ENCODE measurements at regions not wholly inside any gene's neighbourhood (a gene's known extent, or its start where the extent isn't known, plus 50 kb on each side); places are given as distances from the start of the nearest gene placed in this dataset.
"Not testable (repeated sequence)": the region's sequence is repeated elsewhere in the genome, so short reads cannot be mapped to it uniquely, and the experiment has no call there.

DNA sequence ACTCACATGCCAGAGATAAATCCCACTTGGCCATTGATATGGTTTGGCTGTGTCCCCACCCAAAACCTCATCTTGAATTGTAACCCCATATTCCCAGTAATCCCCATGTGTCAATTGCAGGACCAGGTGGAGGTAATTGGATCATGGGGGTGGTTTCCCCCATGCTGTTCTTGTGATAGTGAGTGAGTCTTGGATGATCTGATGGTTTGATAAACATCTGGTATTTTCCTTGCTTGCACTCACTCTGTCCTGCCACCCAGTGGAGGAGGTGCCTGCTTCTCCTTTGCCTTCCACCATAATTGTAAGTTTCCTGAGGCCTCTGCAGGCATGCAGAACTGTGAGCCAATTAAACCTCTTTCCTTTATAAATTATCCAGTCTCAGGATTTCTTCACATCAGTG lies 50.4 kb upstream of the B3GAT2 start:
- DNase-seq (ENCODE audit: low spot score) = not testable (repeated sequence)

- DNase-seq (ENCODE audit: low spot score) = no peak
Observed at GRCh38 chr6:71011871-71012371, 55.1 kb upstream of the B3GAT2 start.

DNA sequence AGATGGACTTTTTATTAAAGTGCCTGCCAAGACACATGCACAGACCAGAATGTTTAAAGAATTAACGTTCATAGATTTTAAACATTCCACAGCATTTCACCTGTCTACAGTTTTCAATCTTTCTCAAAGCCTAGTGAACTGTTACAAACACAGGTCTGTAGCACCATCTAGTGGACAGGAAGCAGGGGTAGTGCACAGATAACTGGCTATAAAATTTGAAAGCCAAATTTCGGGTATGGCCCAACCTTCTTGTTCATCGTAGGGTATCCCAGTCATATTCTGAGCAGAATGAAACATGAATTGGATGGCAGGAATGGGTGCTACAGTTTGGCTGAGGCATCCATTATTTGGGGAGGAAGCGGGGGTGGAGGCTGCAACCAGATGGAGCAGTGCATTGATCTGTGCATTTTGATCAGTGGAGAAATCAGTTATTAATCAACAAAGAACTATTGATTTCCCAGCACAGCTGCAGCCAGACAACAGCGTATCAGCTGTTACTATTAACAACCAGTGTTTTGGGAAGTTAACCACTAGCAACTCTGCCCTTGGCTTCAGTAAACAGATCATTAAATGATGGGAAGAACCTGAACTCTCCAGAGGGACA lies 56.1 kb upstream of the B3GAT2 start:
- peak; percentile 70 for DNase-seq (ENCODE audit: low spot score)

- no peak for DNase-seq (ENCODE audit: low spot score)
Observed at GRCh38 chr6:71015392-71015791, 58.5 kb upstream of the B3GAT2 start.

GRCh38 chr6:71028236-71028876 lies 71.5 kb upstream of the B3GAT2 start:
- DNase-seq (ENCODE audit: low spot score) = peak; percentile 11

DNA sequence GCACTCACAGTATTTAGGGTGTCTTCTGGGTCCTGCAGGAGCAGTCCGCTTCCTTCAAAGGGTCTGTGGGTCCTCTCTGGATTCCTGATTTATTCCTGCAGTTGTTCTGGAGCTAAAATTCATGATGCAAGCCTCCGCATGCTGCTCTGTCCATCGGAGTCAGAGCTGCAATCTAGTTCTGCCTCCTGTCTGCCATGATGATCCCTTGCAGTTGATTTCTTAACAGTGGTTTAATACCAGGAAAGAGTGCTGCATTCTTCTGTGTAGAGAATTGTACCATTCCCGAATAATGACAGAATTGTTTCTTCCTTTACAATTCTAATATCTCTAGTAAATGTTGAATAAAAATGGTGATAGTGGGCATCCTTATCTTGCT lies 72.0 kb upstream of the B3GAT2 start:
- no peak for DNase-seq (ENCODE audit: low spot score)

DNA sequence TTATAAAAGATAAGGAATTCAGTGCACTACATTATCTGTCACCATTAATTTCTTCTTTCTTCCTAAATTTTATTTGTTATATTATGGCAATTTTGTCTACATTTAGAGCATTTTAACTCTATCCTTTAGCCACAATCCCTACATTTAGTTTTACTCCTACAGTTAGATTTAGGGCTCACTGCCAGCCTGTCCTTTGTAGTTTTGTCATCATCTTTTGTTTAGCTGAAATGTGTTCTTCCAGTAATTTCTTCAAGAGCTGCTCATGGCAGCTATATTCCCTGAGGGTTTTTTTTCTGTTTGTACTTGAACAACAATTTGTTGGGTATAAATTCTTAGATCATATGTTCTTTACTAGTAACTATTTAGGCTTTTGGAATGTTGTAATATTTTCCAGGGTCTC lies 72.7 kb upstream of the B3GAT2 start:
- no peak for DNase-seq (ENCODE audit: low spot score)

DNA sequence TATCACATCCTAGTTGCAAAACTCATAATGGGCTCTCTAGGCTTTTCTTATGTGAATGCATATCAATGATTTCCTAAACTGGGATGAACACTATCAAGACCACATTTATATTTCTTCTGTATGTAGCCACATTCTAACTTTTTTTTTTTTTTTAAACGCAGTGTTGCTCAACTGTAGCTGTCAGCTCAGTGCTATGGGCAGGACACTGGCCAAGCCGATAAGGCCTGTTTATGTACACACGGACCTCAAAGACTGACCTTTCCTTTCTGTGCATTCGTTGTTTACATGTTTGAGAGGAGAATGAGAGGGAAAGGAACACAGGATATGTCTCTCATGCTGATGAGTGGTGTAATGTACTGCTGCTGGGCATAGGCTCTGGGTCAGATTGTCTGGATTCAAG lies 75.1 kb upstream of the B3GAT2 start:
- DNase-seq (ENCODE audit: low spot score) = no peak

- DNase-seq (ENCODE audit: low spot score) = no peak
Observed at GRCh38 chr6:71033171-71033570, 76.3 kb upstream of the B3GAT2 start.

GRCh38 chr6:71033890-71034289 lies 77.0 kb upstream of the B3GAT2 start:
- DNase-seq (ENCODE audit: low spot score) = no peak

DNA sequence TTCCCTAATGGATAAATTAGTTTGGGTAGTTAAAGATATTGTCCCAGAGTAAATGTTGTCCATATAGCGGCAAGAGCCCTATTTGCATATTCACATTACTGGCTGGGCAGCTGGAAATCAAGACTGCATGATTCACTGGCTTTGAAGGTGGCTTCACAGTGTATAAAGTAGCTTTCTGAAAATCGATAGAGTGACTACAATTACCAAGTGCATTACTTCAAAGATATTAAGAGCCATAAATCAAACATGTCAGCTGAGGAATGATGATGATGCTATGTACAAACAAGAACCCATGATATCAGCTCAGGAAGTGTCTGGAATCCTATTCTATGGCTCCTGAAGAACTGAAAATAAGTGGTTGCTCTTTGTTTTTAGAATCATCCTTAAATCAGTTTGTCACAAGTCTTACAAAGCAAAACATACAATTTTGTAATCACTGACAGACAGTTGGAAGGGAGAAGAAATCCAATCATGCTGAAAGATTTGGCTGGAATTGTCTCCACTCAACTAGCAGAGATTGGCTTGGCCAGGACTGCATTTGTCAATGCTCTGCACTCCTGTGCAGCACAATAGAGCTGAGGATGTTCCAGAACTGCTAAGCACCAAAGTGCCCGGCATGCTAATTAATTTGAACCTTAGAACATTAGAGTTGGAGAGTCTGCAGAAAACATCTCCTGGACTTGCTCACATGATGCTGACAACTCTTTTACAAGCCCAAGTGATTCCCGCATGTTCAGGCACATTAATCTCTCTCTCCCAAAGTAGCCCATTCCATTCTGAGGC lies 77.9 kb upstream of the B3GAT2 start:
- DNase-seq (ENCODE audit: low spot score) = no peak

- DNase-seq (ENCODE audit: low spot score) = no peak
Observed at GRCh38 chr6:71035871-71036270, 79.0 kb upstream of the B3GAT2 start.

- no peak for DNase-seq (ENCODE audit: low spot score)
Observed at GRCh38 chr6:71038711-71039344, 82.0 kb upstream of the B3GAT2 start.

GRCh38 chr6:71040043-71040442 lies 83.2 kb upstream of the B3GAT2 start:
- no peak for DNase-seq (ENCODE audit: low spot score)

DNA sequence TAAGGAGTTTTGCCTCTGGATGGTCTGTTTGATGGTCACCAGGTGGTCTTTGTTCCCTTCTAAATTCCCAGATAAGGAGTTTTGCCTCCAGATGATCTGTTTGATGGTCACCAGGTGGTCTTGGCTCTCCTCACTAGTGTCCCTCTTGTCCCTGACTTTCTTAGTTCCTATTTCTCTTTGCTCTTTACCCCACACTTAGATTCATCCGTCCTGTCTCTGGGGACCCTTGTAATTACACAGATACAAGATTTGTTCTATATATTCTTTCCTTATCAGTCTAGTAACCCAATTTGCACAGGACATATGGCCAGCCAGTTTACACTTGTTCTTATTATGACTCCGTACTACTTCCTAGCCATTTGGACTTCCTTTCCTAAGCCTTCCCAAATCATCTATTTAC lies 84.0 kb upstream of the B3GAT2 start:
- DNase-seq (ENCODE audit: low spot score) = no peak

- DNase-seq (ENCODE audit: low spot score) = no peak
Observed at GRCh38 chr6:71043902-71044301, 87.0 kb upstream of the B3GAT2 start.

GRCh38 chr6:71044753-71045152 lies 87.9 kb upstream of the B3GAT2 start:
- DNase-seq (ENCODE audit: low spot score) = no peak

GRCh38 chr6:71045296-71045695 lies 88.4 kb upstream of the B3GAT2 start:
- DNase-seq (ENCODE audit: low spot score) = no peak

- peak; percentile 22 for DNase-seq (ENCODE audit: low spot score)
Observed at GRCh38 chr6:71047417-71047816, 90.6 kb upstream of the B3GAT2 start.

- no peak for DNase-seq (ENCODE audit: low spot score)
Observed at GRCh38 chr6:71048320-71049164, 91.7 kb upstream of the B3GAT2 start.

- no peak for DNase-seq (ENCODE audit: low spot score)
Observed at GRCh38 chr6:71049198-71049770, 92.4 kb upstream of the B3GAT2 start.

Data from cerebellar cortex (tissue), 1 donor.